Thoracic aorta (tissue), 2 donors: ENCODE measurements at regions not wholly inside any gene's neighbourhood (a gene's known extent, or its start where the extent isn't known, plus 50 kb on each side); places are given as distances from the start of the nearest gene placed in this dataset.

Experiments used
- ATAC-seq: fragments of 150-250 bp; one replicate; pipeline ENCODE4 v1.8.0; 2017; ENCODE audit warnings: low read depth; ENCODE audit not compliant: insufficient number of reproducible peaks, low FRiP score
- DNase-seq: peaks from one replicate; pipeline ENCODE4 v3.0.0-alpha.2; 2020; ENCODE audit warnings: low spot score
- H3K27ac ChIP-seq, 2 donors: fragments of 200-600 bp; sonication (generic); 1 replicate in 1 of 2; 2 replicates in 1 of 2; pipeline ENCODE4 v1.5.1; 2016; ENCODE audit warnings: mild to moderate bottlenecking in 2 of 2, moderate library complexity in 2 of 2
- H3K27me3 ChIP-seq: fragments of 200-600 bp; sonication (generic); replicated peaks from 2 replicates; pipeline ENCODE4 v1.6.0; 2016; ENCODE audit warnings: mild to moderate bottlenecking; ENCODE audit not compliant: insufficient read depth
- H3K36me3 ChIP-seq: fragments of 200-600 bp; sonication (generic); one replicate; pipeline ENCODE4 v1.5.1; 2016
- H3K4me1 ChIP-seq, 2 donors: fragments of 200-600 bp; sonication (generic); 1 replicate in 1 of 2; 2 replicates in 1 of 2; pipeline versions ENCODE4 v1.5.1 to v1.6.0; 2016; ENCODE audit warnings: low read depth in 2 of 2, mild to moderate bottlenecking in 1 of 2; ENCODE audit not compliant: control insufficient read depth in 1 of 2
- H3K4me3 ChIP-seq: fragments of 200-600 bp; sonication (generic); 2 replicates; pipeline ENCODE4 v1.5.1; 2016; ENCODE audit warnings: mild to moderate bottlenecking
- H3K9me3 ChIP-seq: fragments of 200-600 bp; sonication (generic); 2 replicates; pipeline ENCODE4 v1.5.1; 2016
- CTCF ChIP-seq: fragments of 200-600 bp; sonication (generic); IDR thresholded peaks from one replicate; pipeline ENCODE4 v1.5.1; 2019; ENCODE audit warnings: antibody characterized with exemption

- DNase-seq (no peak), ATAC-seq (no peak)
- no peaks in the 10 kb centered on the region for H3K9me3 ChIP-seq
- TF ChIP-seq CTCF: no peak
- no peaks in the 10 kb centered on the region for H3K36me3 ChIP-seq
- peaks cover 7 to 25% of the 10 kb centered on the region in 2 donors for H3K4me1 ChIP-seq
- H3K4me3 ChIP-seq: no peak overlapping the region
- H3K27me3 ChIP-seq: no peaks in the 10 kb centered on the region
- no peak overlapping the region for H3K27ac ChIP-seq
Measured at GRCh38 chr12:46959502-46959901, 119.9 kb upstream of the PCED1B start.

- no peak overlapping the region for H3K4me3 ChIP-seq
- no peak for DNase-seq
- no peaks in the 10 kb centered on the region for H3K36me3 ChIP-seq
- TF ChIP-seq CTCF: no peak
- H3K27me3 ChIP-seq: no peaks in the 10 kb centered on the region
- H3K9me3 ChIP-seq: no peaks in the 10 kb centered on the region
- H3K27ac ChIP-seq: no peak overlapping the region
- peaks cover 14 to 37% of the 10 kb centered on the region in 2 donors for H3K4me1 ChIP-seq
- no peak for ATAC-seq
Measured at GRCh38 chr12:46960681-46961080, 118.7 kb upstream of the PCED1B start.

- TF ChIP-seq CTCF: no peak
- no peak for DNase-seq
- no peaks in the 10 kb centered on the region for H3K9me3 ChIP-seq
- no peak for ATAC-seq
- H3K4me1 ChIP-seq: peaks cover 16 to 42% of the 10 kb centered on the region in 2 donors
- no peaks in the 10 kb centered on the region for H3K27me3 ChIP-seq
- H3K4me3 ChIP-seq: no peak overlapping the region
- H3K27ac ChIP-seq: peak overlapping the region; percentile 43 to 68
- no peaks in the 10 kb centered on the region for H3K36me3 ChIP-seq
Measured at GRCh38 chr12:46963191-46963590, 116.2 kb upstream of the PCED1B start.

- H3K27me3 ChIP-seq: no peaks in the 10 kb centered on the region
- ATAC-seq (peak; percentile 65), DNase-seq (no peak)
- no peak for TF ChIP-seq CTCF
- peaks cover 16 to 37% of the 10 kb centered on the region in 2 donors for H3K4me1 ChIP-seq
- peak overlapping the region; percentile 12 for H3K4me3 ChIP-seq
- no peaks in the 10 kb centered on the region for H3K36me3 ChIP-seq
- H3K9me3 ChIP-seq: no peaks in the 10 kb centered on the region
- peak overlapping the region; percentile 43 to 68 for H3K27ac ChIP-seq
Measured at GRCh38 chr12:46963977-46964971, 115.1 kb upstream of the PCED1B start.

GRCh38 chr12:46965137-46965536 lies 114.3 kb upstream of the PCED1B start:
- H3K4me3 ChIP-seq: no peak overlapping the region
- no peak for TF ChIP-seq CTCF
- peaks cover 16 to 32% of the 10 kb centered on the region in 2 donors for H3K4me1 ChIP-seq
- H3K27ac ChIP-seq: peak overlapping the region; percentile 43 to 51
- no peaks in the 10 kb centered on the region for H3K36me3 ChIP-seq
- H3K27me3 ChIP-seq: no peaks in the 10 kb centered on the region
- ATAC-seq: no peak
- no peak for DNase-seq
- H3K9me3 ChIP-seq: no peaks in the 10 kb centered on the region
